Activated CD4-positive, alpha-beta T cell treated with anti-CD3 and anti-CD28 coated beads, Interleukin-2, amount 50 U/mL, for 4 hours (primary cell): ENCODE measurements at regions not wholly inside any gene's neighbourhood (a gene's known extent, or its start where the extent isn't known, plus 50 kb on each side); places are given as distances from the start of the nearest gene placed in this dataset.
"Not testable (repeated sequence)": the region's sequence is repeated elsewhere in the genome, so short reads cannot be mapped to it uniquely, and the experiment has no call there.

ENCODE experiments used
- DNase-seq, 2 experiments: peaks; one replicate each; pipeline ENCODE4 v3.0.0-alpha.2; 2020

- DNase-seq, result no peak
Measured at GRCh38 chr20:29427201-29428060, 1830.0 kb upstream of the DEFB115 start.

- DNase-seq, result no peak
Measured at GRCh38 chr20:29430531-29430930, 1826.9 kb upstream of the DEFB115 start.

GRCh38 chr20:29440721-29441120, 1816.7 kb upstream of the DEFB115 start:
- not testable (repeated sequence) for DNase-seq

- not testable (repeated sequence) for DNase-seq
Measured at GRCh38 chr20:29443206-29443781, 1814.2 kb upstream of the DEFB115 start.

- DNase-seq, result no peak
Measured at GRCh38 chr20:29443819-29444218, 1813.6 kb upstream of the DEFB115 start.

- DNase-seq, result not testable (repeated sequence)
Measured at GRCh38 chr20:29445050-29445907, 1812.2 kb upstream of the DEFB115 start.

- not testable (repeated sequence) for DNase-seq
Measured at GRCh38 chr20:29447517-29448484, 1809.7 kb upstream of the DEFB115 start.

- no peak for DNase-seq
Measured at GRCh38 chr20:29448806-29449470, 1808.5 kb upstream of the DEFB115 start.

GRCh38 chr20:29452186-29452585, 1805.3 kb upstream of the DEFB115 start:
- no peak for DNase-seq

GRCh38 chr20:29456987-29457693, 1800.3 kb upstream of the DEFB115 start:
- DNase-seq, result not testable (repeated sequence)

- DNase-seq, result no peak
Measured at GRCh38 chr20:29472606-29473005, 1784.9 kb upstream of the DEFB115 start.

GRCh38 chr20:29492840-29493239, 1764.6 kb upstream of the DEFB115 start:
- DNase-seq, result not testable (repeated sequence)

- DNase-seq, result not testable (repeated sequence)
Measured at GRCh38 chr20:29496767-29497166, 1760.7 kb upstream of the DEFB115 start.

- DNase-seq, result no peak
Measured at GRCh38 chr20:29497261-29497671, 1760.2 kb upstream of the DEFB115 start.

- not testable (repeated sequence) for DNase-seq
Measured at GRCh38 chr20:29497684-29498083, 1759.8 kb upstream of the DEFB115 start.

GRCh38 chr20:29500738-29501137, 1756.7 kb upstream of the DEFB115 start:
- DNase-seq, result not testable (repeated sequence)

GRCh38 chr20:29514634-29515033, 1742.8 kb upstream of the DEFB115 start:
- DNase-seq, result not testable (repeated sequence)

GRCh38 chr20:29516847-29517246, 1740.6 kb upstream of the DEFB115 start:
- DNase-seq, result not testable (repeated sequence)

- not testable (repeated sequence) for DNase-seq
Measured at GRCh38 chr20:29519610-29520241, 1737.7 kb upstream of the DEFB115 start.

- not testable (repeated sequence) for DNase-seq
Measured at GRCh38 chr20:29533566-29534177, 1723.8 kb upstream of the DEFB115 start.
